GM12878 (cell line): ENCODE measurements at regions not wholly inside any gene's neighbourhood (a gene's known extent, or its start where the extent isn't known, plus 50 kb on each side); places are given as distances from the start of the nearest gene placed in this dataset.

ENCODE experiments used
- ATAC-seq: fragments of 200-7000 bp; cut with Tn5 transposase; 3 replicates; pipeline ENCODE4 v1.9.1; 2020; ENCODE audit warnings: mild to moderate bottlenecking, moderate library complexity
- BruUV-seq: library from RNA; stranded (reverse); fragments of 400-500 nt; replicated peaks from 2 replicates; lab custom pipeline; 2021; lab: Mats Ljungman, UMichigan
- CTCF ChIA-PET: fragments of 300-600 bp; sonication (Branson Sonifier 250); formaldehyde crosslinking; extraction: SDS; loops from one replicate; lab custom pipeline; 2021; ENCODE audit warnings: inconsistent platforms; lab: Yijun Ruan, JAX
- POLR2A ChIA-PET: fragments of 350-600 bp; formaldehyde crosslinking; extraction: SDS; loops from one replicate; lab custom pipeline; 2021; ENCODE audit warnings: inconsistent platforms; lab: Charles Lee
- RAD21 ChIA-PET: fragments of 300-600 bp; sonication (Branson Sonifier 250); formaldehyde crosslinking; loops from one replicate; lab custom pipeline; 2023; ENCODE audit warnings: antibody characterized with exemption; ENCODE audit not compliant: unreplicated experiment; lab: Charles Lee
- SMC1A ChIA-PET: fragments of 300-600 bp; sonication (Branson Sonifier 250); formaldehyde crosslinking; loops from one replicate; lab custom pipeline; 2023; ENCODE audit not compliant: unreplicated experiment, uncharacterized antibody; lab: Charles Lee
- DNase-seq: peaks from one replicate; pipeline ENCODE4 v3.0.0-alpha.2; 2011; ENCODE audit warnings: low read depth, low spot score
- FAIRE-seq: peaks from 3 replicates; lab custom pipeline; 2011; peaks lifted over from hg19 to GRCh38; lab: Jason Lieb, UNC
- H2AFZ ChIP-seq: 2 replicates; pipeline ENCODE4 v1.6.0; 2011; ENCODE audit warnings: low read depth, low read length, control low read depth; ENCODE audit not compliant: control insufficient read depth
- H3K27ac ChIP-seq: 2 replicates; pipeline ENCODE4 v1.5.1; 2011; ENCODE audit warnings: control low read depth; ENCODE audit not compliant: control insufficient read depth, insufficient read depth
- H3K27me3 ChIP-seq, 2 experiments: replicated peaks in 1 of 2; 2 replicates each; pipeline versions ENCODE4 v1.6.0 to v1.6.1; 2011; ENCODE audit warnings: low read length in 1 of 2; ENCODE audit not compliant: control insufficient read depth in 2 of 2, insufficient read depth in 2 of 2
- H3K36me3 ChIP-seq, 2 experiments: 2 replicates each; pipeline ENCODE4 v1.5.1; 2011; ENCODE audit warnings: low read length in 1 of 2; ENCODE audit not compliant: control insufficient read depth in 2 of 2, insufficient read depth in 2 of 2
- H3K4me1 ChIP-seq: 2 replicates; pipeline ENCODE4 v1.6.1; 2011; ENCODE audit warnings: mild to moderate bottlenecking, low read length, moderate library complexity, mixed read lengths; ENCODE audit not compliant: control insufficient read depth, insufficient read depth
- H3K4me2 ChIP-seq: 2 replicates; pipeline ENCODE4 v1.6.0; 2011; ENCODE audit warnings: control low read depth; ENCODE audit not compliant: control insufficient read depth, insufficient read depth
- H3K4me3 ChIP-seq: fragments of 200-600 bp; sonication (generic); 2 replicates; pipeline ENCODE4 v1.5.1; 2016
- H3K79me2 ChIP-seq: 2 replicates; pipeline ENCODE4 v1.6.0; 2011; ENCODE audit warnings: low read length; ENCODE audit not compliant: control insufficient read depth, insufficient read depth
- H3K9ac ChIP-seq: 2 replicates; pipeline ENCODE4 v1.8.0; 2011; ENCODE audit warnings: low read length, control low read depth, mixed read lengths; ENCODE audit not compliant: control insufficient read depth, insufficient read depth
- H3K9me3 ChIP-seq: replicated peaks from 3 replicates; pipeline ENCODE4 v1.5.1; 2011; ENCODE audit warnings: mild to moderate bottlenecking, low read length; ENCODE audit not compliant: control insufficient read depth, insufficient read depth
- H4K20me1 ChIP-seq: 2 replicates; pipeline ENCODE4 v1.6.0; 2011; ENCODE audit not compliant: control insufficient read depth, insufficient read depth
- BHLHE40 ChIP-seq, 2 experiments: fragments of 450-650 bp in 1 of 2; IDR thresholded peaks; 2 replicates each; pipeline ENCODE4 v1.6.1; 2011 to 2017; ENCODE audit warnings: low read depth in 2 of 2, borderline replicate concordance in 1 of 2, improper control_type of control experiment in 1 of 2, low read length in 1 of 2, mild to moderate bottlenecking in 1 of 2
- CEBPZ ChIP-seq: fragments of 150-350 bp; IDR thresholded peaks from 2 replicates; pipeline ENCODE4 v1.6.1; 2016; ENCODE audit warnings: low read depth, low read length
- IRF3 ChIP-seq: fragments of 450-650 bp; IDR thresholded peaks from 2 replicates; pipeline ENCODE4 v1.6.1; 2014; ENCODE audit warnings: mild to moderate bottlenecking
- MXI1 ChIP-seq: fragments of 150-350 bp; IDR thresholded peaks from 2 replicates; pipeline ENCODE4 v1.6.1; 2011; ENCODE audit warnings: low read depth, mild to moderate bottlenecking, inconsistent platforms, low read length, improper control_type of control experiment
- PML ChIP-seq: IDR thresholded peaks from 2 replicates; pipeline ENCODE4 v1.6.1; 2012; ENCODE audit warnings: low read length, inconsistent platforms
- SIX5 ChIP-seq: IDR thresholded peaks from 2 replicates; pipeline ENCODE4 v1.6.1; 2011; ENCODE audit warnings: mild to moderate bottlenecking, low read depth, low read length, moderate library complexity; ENCODE audit not compliant: severe bottlenecking
- STAT3 ChIP-seq: IDR thresholded peaks from 2 replicates; pipeline ENCODE4 v1.6.1; 2011; ENCODE audit warnings: low read depth, low read length, improper control_type of control experiment
- ZBTB40 ChIP-seq: fragments of 450-650 bp; IDR thresholded peaks from 2 replicates; pipeline ENCODE4 v1.6.1; 2016; ENCODE audit warnings: mild to moderate bottlenecking, moderate library complexity, borderline replicate concordance
- in situ Hi-C: fragments of 300-500 bp; cut with MboI; formaldehyde crosslinking; loops from 9 replicates; pipeline ENCODE4 v1.14.3; 2018; ENCODE audit warnings: mixed read lengths
- intact Hi-C: fragments of 100-400 bp; cut with micrococcal nuclease; formaldehyde crosslinking; loops from one replicate; pipeline ENCODE4 v1.14.2; 2022; ENCODE audit not compliant: unreplicated experiment

GRCh38 chr12:20119596-20120402 lies 248.5 kb upstream of the PDE3A start (continued):
- no peak for TF ChIP-seq MXI1
- no peak for TF ChIP-seq SIX5
- no peak for TF ChIP-seq STAT3
- TF ChIP-seq CEBPZ: no peak
- TF ChIP-seq, all 136 proteins: peak for 0

- H4K20me1 ChIP-seq: no peaks in the 10 kb centered on the region
- in situ Hi-C loops (no loop called here), intact Hi-C loops (loop anchor here (5.0 kb wide), 2 partner anchors 203 to 427 kb away; no protein-coding TSS in a partner anchor)
- ATAC-seq: no peak
- no peaks in the 10 kb centered on the region; the same call in 2 of the 3 replicates for H3K9me3 ChIP-seq
- no TSS peak for BruUV-seq
- POLR2A ChIA-PET: no interaction called here
- no peak overlapping the region for H3K9ac ChIP-seq
- RAD21 ChIA-PET: no interaction called here
- SMC1A ChIA-PET: interaction anchor here (1.1 kb wide), 1 partner anchor 20 kb away, joined by 3 read pairs; no protein-coding TSS in a partner anchor
- no peaks in the 10 kb centered on the region for H3K79me2 ChIP-seq
- CTCF ChIA-PET: no interaction called here
- H3K27me3 ChIP-seq: no peaks in the 10 kb centered on the region
- no peaks in the 10 kb centered on the region for H3K4me1 ChIP-seq
- no peak for FAIRE-seq
- no peak overlapping the region for H3K4me2 ChIP-seq
- no peak overlapping the region for H2AFZ ChIP-seq
- no peak for DNase-seq
- no peaks in the 10 kb centered on the region for H3K36me3 ChIP-seq
- no peak overlapping the region for H3K27ac ChIP-seq
- no peak overlapping the region for H3K4me3 ChIP-seq
- TF ChIP-seq IRF3: no peak
- TF ChIP-seq BHLHE40 (IDR thresholded peaks at IDR 0.05; ENCODE audit: borderline replicate concordance in 1 of 2, low read depth in 2 of 2, low read length in 1 of 2): no peak
- no peak for TF ChIP-seq ZBTB40
- no peak for TF ChIP-seq PML
These were observed 248.0 kb upstream of the PDE3A start for GRCh38 chr12:20120403-20120725.
